Uterus (tissue), 3 donors: ENCODE measurements at regions not wholly inside any gene's neighbourhood (a gene's known extent, or its start where the extent isn't known, plus 50 kb on each side); places are given as distances from the start of the nearest gene placed in this dataset.

Experiments
- DNase-seq, 2 donors: peaks; one replicate each; pipeline ENCODE4 v3.0.0-alpha.2; 2019 to 2020
- H3K27ac ChIP-seq, 2 donors: fragments of 200-600 bp; sonication (generic); 1 replicate in 1 of 2; 2 replicates in 1 of 2; pipeline ENCODE4 v1.5.1; 2016 to 2018
- H3K27me3 ChIP-seq, 2 donors: fragments of 200-600 bp; sonication (generic); one replicate each; pipeline ENCODE4 v1.5.1; 2018 to 2019; ENCODE audit warnings: control low read depth in 1 of 2
- H3K36me3 ChIP-seq, 2 donors: fragments of 200-600 bp; sonication (generic); one replicate each; pipeline ENCODE4 v1.5.1; 2019; ENCODE audit warnings: control low read depth in 1 of 2
- H3K4me1 ChIP-seq, 2 donors: fragments of 200-600 bp; sonication (generic); one replicate each; pipeline ENCODE4 v1.5.1; 2018 to 2019; ENCODE audit warnings: control low read depth in 1 of 2
- H3K4me3 ChIP-seq, 2 donors: fragments of 200-600 bp; sonication (generic); 1 replicate in 1 of 2; 2 replicates in 1 of 2; pipeline ENCODE4 v1.5.1; 2018 to 2019; ENCODE audit warnings: mild to moderate bottlenecking in 1 of 2
- H3K9me3 ChIP-seq, 2 donors: fragments of 200-600 bp; sonication (generic); one replicate each; pipeline ENCODE4 v1.5.1; 2019; ENCODE audit warnings: control low read depth in 1 of 2
- POLR2A ChIP-seq, 2 donors: fragments of 450-650 bp; IDR thresholded peaks; one replicate each; pipeline ENCODE4 v1.6.1; 2016; ENCODE audit warnings: antibody characterized with exemption in 2 of 2, mild to moderate bottlenecking in 1 of 2, moderate library complexity in 1 of 2
- intact Hi-C: fragments of 100-400 bp; cut with DNase I; formaldehyde crosslinking; loops from one replicate; pipeline ENCODE4 v1.15.1; 2023; ENCODE audit warnings: low total_unique reads
- TF ChIP-seq, protein P1 (sequence below), 4 experiments: fragments of 200-600 bp in 2 of 4; fragments of 450-650 bp in 2 of 4; sonication (generic) in 2 of 4; IDR thresholded peaks; one replicate each; pipeline ENCODE4 v1.5.1; 2016 to 2019; ENCODE audit warnings: antibody characterized with exemption in 4 of 4, mild to moderate bottlenecking in 2 of 4, moderate library complexity in 1 of 4
- donor health status: DM: yes; HTN: yes; CAD: no.

DNA sequence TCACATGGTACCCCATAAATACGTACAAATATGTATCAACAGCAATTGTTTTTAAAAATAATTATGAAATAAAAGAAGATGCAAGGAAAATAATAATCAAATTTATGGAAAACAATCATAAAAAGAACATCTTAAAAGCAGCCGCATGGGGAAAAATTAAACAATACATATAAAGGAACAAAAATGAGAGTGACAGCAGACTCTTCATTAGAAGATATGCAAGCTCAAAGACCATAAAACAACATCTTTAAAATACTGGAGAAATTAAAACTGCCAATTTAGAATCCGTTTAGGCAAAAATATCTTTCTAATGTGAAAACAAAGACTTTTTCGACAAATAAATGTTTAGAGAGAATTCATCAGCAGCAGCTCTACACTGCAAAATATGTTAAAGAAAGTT, 190.6 kb upstream of the C11orf58 start:
- H3K27ac ChIP-seq, result no peak overlapping the region
- H3K27me3 ChIP-seq, result no peaks in the 10 kb centered on the region
- no peak overlapping the region for H3K4me3 ChIP-seq
- H3K9me3 ChIP-seq, result peaks cover 0 to 3% of the 10 kb centered on the region in 2 donors
- no peak for DNase-seq
- no peaks in the 10 kb centered on the region for H3K4me1 ChIP-seq
- TF ChIP-seq POLR2A (IDR thresholded peaks at IDR 0.05), result no peak
- TF ChIP-seq, protein P1, sequence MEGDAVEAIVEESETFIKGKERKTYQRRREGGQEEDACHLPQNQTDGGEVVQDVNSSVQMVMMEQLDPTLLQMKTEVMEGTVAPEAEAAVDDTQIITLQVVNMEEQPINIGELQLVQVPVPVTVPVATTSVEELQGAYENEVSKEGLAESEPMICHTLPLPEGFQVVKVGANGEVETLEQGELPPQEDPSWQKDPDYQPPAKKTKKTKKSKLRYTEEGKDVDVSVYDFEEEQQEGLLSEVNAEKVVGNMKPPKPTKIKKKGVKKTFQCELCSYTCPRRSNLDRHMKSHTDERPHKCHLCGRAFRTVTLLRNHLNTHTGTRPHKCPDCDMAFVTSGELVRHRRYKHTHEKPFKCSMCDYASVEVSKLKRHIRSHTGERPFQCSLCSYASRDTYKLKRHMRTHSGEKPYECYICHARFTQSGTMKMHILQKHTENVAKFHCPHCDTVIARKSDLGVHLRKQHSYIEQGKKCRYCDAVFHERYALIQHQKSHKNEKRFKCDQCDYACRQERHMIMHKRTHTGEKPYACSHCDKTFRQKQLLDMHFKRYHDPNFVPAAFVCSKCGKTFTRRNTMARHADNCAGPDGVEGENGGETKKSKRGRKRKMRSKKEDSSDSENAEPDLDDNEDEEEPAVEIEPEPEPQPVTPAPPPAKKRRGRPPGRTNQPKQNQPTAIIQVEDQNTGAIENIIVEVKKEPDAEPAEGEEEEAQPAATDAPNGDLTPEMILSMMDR (IDR thresholded peaks at IDR 0.05), result no peak
- intact Hi-C loops, result no loop called here
- H3K36me3 ChIP-seq, result no peaks in the 10 kb centered on the region

DNA sequence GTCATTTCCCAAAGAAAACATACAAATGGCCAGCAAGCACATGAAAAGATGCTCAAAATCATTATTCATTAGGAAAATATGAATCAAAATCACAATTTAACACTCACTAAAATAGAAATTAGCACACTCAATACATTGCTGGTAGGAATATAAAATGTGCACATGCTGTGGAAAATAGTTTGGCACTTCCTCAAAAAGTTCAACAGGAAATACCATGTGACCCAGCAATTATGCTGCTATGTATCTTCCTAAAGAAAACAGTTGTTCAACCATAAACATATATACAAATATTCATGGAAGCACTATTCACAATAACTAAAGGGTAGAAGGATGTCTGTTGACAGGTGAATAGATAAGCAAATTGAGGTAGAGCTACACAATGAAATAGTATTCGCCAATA, 187.3 kb upstream of the SOX6 start:
- DNase-seq, result no peak
- no peak overlapping the region for H3K4me3 ChIP-seq
- TF ChIP-seq, protein P1 (IDR thresholded peaks at IDR 0.05), result no peak
- TF ChIP-seq POLR2A (IDR thresholded peaks at IDR 0.05), result no peak
- H3K4me1 ChIP-seq, result no peaks in the 10 kb centered on the region
- no peak overlapping the region for H3K27ac ChIP-seq
- intact Hi-C loops, result no loop called here
- H3K36me3 ChIP-seq, result no peaks in the 10 kb centered on the region
- no peaks in the 10 kb centered on the region for H3K27me3 ChIP-seq
- H3K9me3 ChIP-seq, result peaks cover 0 to 3% of the 10 kb centered on the region in 2 donors

DNA sequence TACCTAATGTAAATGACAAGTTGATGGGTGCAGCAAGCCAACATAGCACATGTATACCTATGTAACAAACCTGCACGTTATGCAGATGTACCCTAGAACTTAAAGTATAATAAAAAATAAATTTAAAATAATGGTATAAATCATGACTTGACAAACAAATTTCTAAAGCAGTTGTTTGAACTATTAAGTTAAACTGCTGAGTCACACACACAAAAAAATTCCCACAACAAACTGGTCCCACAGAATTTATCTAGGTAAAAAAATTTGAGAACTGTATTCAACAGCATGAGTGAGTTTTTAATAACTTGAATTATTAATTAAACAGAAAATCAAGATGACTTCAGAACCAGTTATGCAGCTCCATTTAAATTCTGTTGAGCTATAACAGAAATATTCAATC, 186.0 kb upstream of the SOX6 start:
- Histone ChIP-seq H3K27me3 (no peaks in the 10 kb centered on the region), H3K4me1 (no peaks in the 10 kb centered on the region), H3K4me3 (no peak overlapping the region), H3K36me3 (no peaks in the 10 kb centered on the region), H3K27ac (no peak overlapping the region), H3K9me3 (peaks cover 0 to 3% of the 10 kb centered on the region in 2 donors)
- DNase-seq, result no peak
- intact Hi-C loops, result no loop called here
- TF ChIP-seq POLR2A (IDR thresholded peaks at IDR 0.05), result no peak
- TF ChIP-seq, protein P1 (IDR thresholded peaks at IDR 0.05), result no peak

DNA sequence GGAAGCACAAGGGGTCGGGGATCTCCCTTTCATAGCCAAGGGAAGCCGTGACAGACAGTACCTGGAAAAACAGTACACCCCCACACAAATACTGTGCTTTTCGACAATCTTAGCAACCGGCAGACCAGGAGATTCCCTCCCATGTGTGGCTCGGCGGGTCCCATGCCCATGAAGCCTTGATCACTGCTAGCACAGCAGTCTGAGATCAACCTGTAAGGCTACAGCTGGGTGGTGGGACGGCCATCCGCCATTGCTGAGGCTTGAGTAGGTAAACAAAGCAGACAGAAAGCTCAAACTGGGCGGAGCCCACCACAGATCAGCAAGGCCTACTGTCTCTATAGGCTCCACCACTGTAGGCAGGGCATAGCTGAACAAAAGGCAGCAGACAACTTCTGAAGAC, 180.2 kb upstream of the SOX6 start:
- intact Hi-C loops, result no loop called here
- DNase-seq, result no peak
- TF ChIP-seq, protein P1 (IDR thresholded peaks at IDR 0.05), result no peak
- no peak for TF ChIP-seq POLR2A (IDR thresholded peaks at IDR 0.05)
- Histone ChIP-seq H3K4me3 (no peak overlapping the region), H3K36me3 (no peaks in the 10 kb centered on the region), H3K4me1 (no peaks in the 10 kb centered on the region), H3K27ac (no peak overlapping the region), H3K27me3 (no peaks in the 10 kb centered on the region), H3K9me3 (no peaks in the 10 kb centered on the region)

DNA sequence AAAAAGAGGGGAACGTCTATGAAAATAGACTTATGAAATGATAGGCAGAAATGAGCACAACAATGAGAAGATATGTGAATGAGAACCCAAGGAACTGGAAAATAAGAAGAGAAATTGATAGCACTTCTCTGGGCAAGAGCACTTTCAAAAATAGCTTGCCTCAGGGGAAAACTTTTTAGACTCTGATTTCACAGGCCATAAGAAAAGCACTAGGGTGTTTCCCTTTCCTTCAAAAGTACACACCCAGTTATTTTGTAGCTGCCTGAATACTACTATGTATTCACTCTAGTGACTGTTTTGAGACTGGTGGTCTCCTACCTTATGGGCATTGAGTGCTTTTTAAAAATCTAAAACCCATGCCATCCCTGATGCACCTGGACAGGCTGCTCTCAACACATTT, 172.3 kb upstream of the SOX6 start:
- no peaks in the 10 kb centered on the region for H3K4me1 ChIP-seq
- no peaks in the 10 kb centered on the region for H3K9me3 ChIP-seq
- H3K36me3 ChIP-seq, result no peaks in the 10 kb centered on the region
- no peak overlapping the region for H3K27ac ChIP-seq
- no peak for TF ChIP-seq POLR2A (IDR thresholded peaks at IDR 0.05)
- TF ChIP-seq, protein P1 (IDR thresholded peaks at IDR 0.05), result no peak
- intact Hi-C loops, result no loop called here
- H3K4me3 ChIP-seq, result no peak overlapping the region
- no peak for DNase-seq
- no peaks in the 10 kb centered on the region for H3K27me3 ChIP-seq
